ENCODE measurements at regions not wholly inside any gene's neighbourhood (a gene's known extent, or its start where the extent isn't known, plus 50 kb on each side); places are given as distances from the start of the nearest gene placed in this dataset.
"Not testable (repeated sequence)": the region's sequence is repeated elsewhere in the genome, so short reads cannot be mapped to it uniquely, and the experiment has no call there.

- not testable (repeated sequence) for TF ChIP-seq CTCF (conservative IDR thresholded peaks at IDR 0.05; ENCODE audit: low read depth, low read length); EZH2 (IDR thresholded peaks at IDR 0.05; ENCODE audit: borderline replicate concordance, low read depth, low read length, poor library complexity, severe bottlenecking)
Observed at GRCh38 chr12:74676955-74677354, 139.3 kb downstream of the ATXN7L3B start.

All from A673 (cell line).